Bronchial epithelial cell (primary cell): ENCODE measurements at regions not wholly inside any gene's neighbourhood (a gene's known extent, or its start where the extent isn't known, plus 50 kb on each side); places are given as distances from the start of the nearest gene placed in this dataset.
A peak's percentile ranks its signal among the peaks of the same experiment; 100 is the strongest.
"Not testable (repeated sequence)": the region's sequence is repeated elsewhere in the genome, so short reads cannot be mapped to it uniquely, and the experiment has no call there.

ENCODE experiments used
- DNase-seq: peaks from one replicate; pipeline ENCODE4 v3.0.0-alpha.2; 2010; ENCODE audit warnings: low read depth
- FAIRE-seq: peaks from 2 replicates; lab custom pipeline; 2011; peaks lifted over from hg19 to GRCh38; lab: Jason Lieb, UNC
- H3K27me3 ChIP-seq: 2 replicates; pipeline ENCODE4 v1.5.1; 2011; ENCODE audit warnings: low read length; ENCODE audit not compliant: control insufficient read depth, insufficient read depth
- H3K36me3 ChIP-seq: 2 replicates; pipeline ENCODE4 v1.5.1; 2011; ENCODE audit warnings: low read length; ENCODE audit not compliant: control insufficient read depth, insufficient read depth
- H3K4me3 ChIP-seq: 2 replicates; pipeline ENCODE4 v1.5.1; 2011; ENCODE audit warnings: mild to moderate bottlenecking, low read depth, low read length, control low read depth
- CTCF ChIP-seq: IDR thresholded peaks from 2 replicates; pipeline ENCODE4 v1.5.1; 2011; ENCODE audit warnings: mild to moderate bottlenecking, moderate library complexity, low read length, control low read depth, inconsistent platforms; ENCODE audit not compliant: insufficient read depth, severe bottlenecking

- peak; percentile 95 for DNase-seq
- Histone ChIP-seq H3K27me3 (no peaks in the 10 kb centered on the region), H3K36me3 (no peaks in the 10 kb centered on the region), H3K4me3 (no peak overlapping the region)
- no peak for TF ChIP-seq CTCF
- peak; percentile 28 for FAIRE-seq
Observed at GRCh38 chrX:25873196-25873595, 264.9 kb upstream of the MAGEB18 start.

- Histone ChIP-seq H3K4me3 (no peak overlapping the region), H3K36me3 (no peaks in the 10 kb centered on the region), H3K27me3 (no peaks in the 10 kb centered on the region)
- TF ChIP-seq CTCF, result no peak
- no peak for DNase-seq
- FAIRE-seq, result no peak
Observed at GRCh38 chrX:25878806-25879205, 259.3 kb upstream of the MAGEB18 start.

- H3K27me3 ChIP-seq, DNase-seq, FAIRE-seq, H3K36me3 ChIP-seq, H3K4me3 ChIP-seq: not testable (repeated sequence)
Observed at GRCh38 chrX:25882503-25882902, 255.6 kb upstream of the MAGEB18 start.

- FAIRE-seq (no peak), DNase-seq (no peak)
- no peaks in the 10 kb centered on the region for H3K27me3 ChIP-seq
- no peaks in the 10 kb centered on the region for H3K36me3 ChIP-seq
- no peak overlapping the region for H3K4me3 ChIP-seq
- TF ChIP-seq CTCF, result no peak
Observed at GRCh38 chrX:25897758-25898157, 240.4 kb upstream of the MAGEB18 start.

- FAIRE-seq, result not testable (repeated sequence)
Observed at GRCh38 chrX:25905728-25906127, 232.4 kb upstream of the MAGEB18 start.

GRCh38 chrX:25925946-25926345, 212.2 kb upstream of the MAGEB18 start:
- no peaks in the 10 kb centered on the region for H3K27me3 ChIP-seq
- FAIRE-seq, result no peak

More at GRCh38 chrX:25905728-25906127, 232.4 kb upstream of the MAGEB18 start:
- not testable (repeated sequence) for H3K36me3 ChIP-seq, H3K4me3 ChIP-seq, DNase-seq, H3K27me3 ChIP-seq

More at GRCh38 chrX:25925946-25926345, 212.2 kb upstream of the MAGEB18 start:
- no peak for DNase-seq
- no peak overlapping the region for H3K4me3 ChIP-seq
- TF ChIP-seq CTCF, result no peak
- H3K36me3 ChIP-seq, result no peaks in the 10 kb centered on the region
